ENCODE measurements at regions not wholly inside any gene's neighbourhood (a gene's known extent, or its start where the extent isn't known, plus 50 kb on each side); places are given as distances from the start of the nearest gene placed in this dataset.
A peak's percentile ranks its signal among the peaks of the same experiment; 100 is the strongest.
"Not testable (repeated sequence)": the region's sequence is repeated elsewhere in the genome, so short reads cannot be mapped to it uniquely, and the experiment has no call there.

GRCh38 chr3:23127196-23127595, 75.9 kb upstream of the UBE2E2 start:
- H3K4me3 ChIP-seq (ENCODE audit: low read depth, low read length), result no peak overlapping the region
- no peak for TF ChIP-seq CTCF (IDR thresholded peaks at IDR 0.05; ENCODE audit: low read depth, low read length)

GRCh38 chr3:23128655-23129054, 74.5 kb upstream of the UBE2E2 start:
- no peak for TF ChIP-seq CTCF (IDR thresholded peaks at IDR 0.05; ENCODE audit: low read depth, low read length)
- no peak overlapping the region for H3K4me3 ChIP-seq (ENCODE audit: low read depth, low read length)

GRCh38 chr3:23129117-23129516, 74.0 kb upstream of the UBE2E2 start:
- no peak for TF ChIP-seq CTCF (IDR thresholded peaks at IDR 0.05; ENCODE audit: low read depth, low read length)
- H3K4me3 ChIP-seq (ENCODE audit: low read depth, low read length), result peak overlapping the region; percentile 29

DNA sequence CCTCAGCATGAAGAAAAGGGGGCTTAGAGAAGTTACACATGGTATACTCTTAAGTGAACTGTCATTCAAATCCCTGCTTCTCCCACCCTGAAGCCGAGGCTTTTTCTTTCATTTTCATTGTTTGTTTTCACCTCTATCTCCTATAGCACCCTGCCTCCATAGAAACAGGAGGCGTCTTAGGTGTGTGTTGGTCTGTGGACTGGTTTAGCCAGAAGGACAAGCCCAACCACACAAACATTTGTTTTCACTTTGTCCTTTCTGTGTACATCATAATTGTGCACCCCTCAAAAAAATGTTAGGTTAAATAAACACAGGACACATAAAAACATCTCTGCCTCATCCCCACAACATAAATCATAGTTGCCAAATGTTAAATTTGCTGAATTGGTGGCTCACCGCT, 73.3 kb upstream of the UBE2E2 start:
- peak overlapping the region; percentile 29 for H3K4me3 ChIP-seq (ENCODE audit: low read depth, low read length)

GRCh38 chr3:23130406-23130805, 72.7 kb upstream of the UBE2E2 start:
- H3K4me3 ChIP-seq (ENCODE audit: low read depth, low read length), result no peak overlapping the region
- TF ChIP-seq CTCF (IDR thresholded peaks at IDR 0.05; ENCODE audit: low read depth, low read length), result no peak

More for the DNA sequence above, 73.3 kb upstream of the UBE2E2 start:
- TF ChIP-seq CTCF (IDR thresholded peaks at IDR 0.05; ENCODE audit: low read depth, low read length), result no peak

DNA sequence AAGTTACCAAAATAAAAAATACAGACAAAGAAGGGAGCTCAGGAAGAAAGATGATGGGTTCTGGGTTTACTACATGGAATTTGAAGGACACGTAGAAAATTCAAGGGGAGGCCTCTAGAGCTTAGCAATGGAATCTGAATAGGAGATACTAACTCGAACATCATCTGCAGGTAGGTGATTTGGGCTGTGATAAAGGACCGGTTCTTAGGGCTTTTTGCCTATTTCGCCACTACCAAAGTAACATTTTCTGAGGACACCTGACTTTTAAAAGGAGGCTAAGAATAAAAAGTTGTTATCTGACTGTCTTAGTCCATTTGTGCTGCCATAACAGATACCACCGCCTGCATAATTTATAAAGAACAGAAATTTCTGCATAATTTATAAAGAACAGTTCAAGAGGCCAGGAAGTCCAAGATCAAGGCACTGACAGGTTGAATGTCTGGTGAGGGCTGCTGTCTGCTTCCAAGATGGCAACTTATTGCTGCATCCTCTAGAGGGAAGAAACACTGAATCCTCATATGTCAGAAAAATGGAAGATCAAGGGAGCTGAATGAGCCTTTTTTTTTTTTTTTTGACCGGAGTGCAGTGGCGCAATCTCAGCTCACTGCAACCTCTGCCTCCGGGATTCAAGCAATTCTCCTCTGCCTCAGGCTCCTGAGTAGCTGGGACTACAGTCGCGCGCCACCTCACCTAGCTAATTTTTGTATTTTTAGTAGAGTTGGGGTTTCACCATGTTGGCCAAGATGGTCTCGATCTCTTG, 67.9 kb upstream of the UBE2E2 start:
- H3K4me3 ChIP-seq (ENCODE audit: low read depth, low read length), result no peak overlapping the region
- no peak for TF ChIP-seq CTCF (IDR thresholded peaks at IDR 0.05; ENCODE audit: low read depth, low read length)

GRCh38 chr3:23136054-23136453, 67.1 kb upstream of the UBE2E2 start:
- no peak for TF ChIP-seq CTCF (IDR thresholded peaks at IDR 0.05; ENCODE audit: low read depth, low read length)

DNA sequence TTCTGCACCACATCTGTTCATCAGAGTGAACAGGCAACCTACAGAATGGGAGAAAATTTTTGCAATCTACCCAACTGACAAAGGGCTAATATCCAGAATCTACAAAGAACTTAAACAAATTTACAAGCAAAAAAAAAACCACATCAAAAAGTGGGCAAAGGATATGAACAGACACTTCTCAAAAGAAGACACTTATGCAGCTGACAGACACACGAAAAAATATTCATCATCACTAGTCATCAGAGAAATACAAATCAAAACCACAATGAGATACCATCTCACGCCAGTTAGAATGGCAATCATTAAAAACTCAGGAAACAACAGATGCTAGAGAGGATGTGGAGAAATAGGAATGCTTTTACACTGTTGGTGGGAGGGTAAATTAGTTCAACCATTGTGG, 59.1 kb upstream of the UBE2E2 start:
- not testable (repeated sequence) for H3K4me3 ChIP-seq (ENCODE audit: low read depth, low read length)

More at GRCh38 chr3:23136054-23136453, 67.1 kb upstream of the UBE2E2 start:
- H3K4me3 ChIP-seq (ENCODE audit: low read depth, low read length), result no peak overlapping the region

Measured in WI38 (cell line).